HG03095 (cell line): ENCODE measurements at regions not wholly inside any gene's neighbourhood (a gene's known extent, or its start where the extent isn't known, plus 50 kb on each side); places are given as distances from the start of the nearest gene placed in this dataset.

Experiments
- ATAC-seq: cut with Tn5 transposase; IDR thresholded peaks from one replicate; pipeline ENCODE4 v1.9.1; 2021; ENCODE audit warnings: moderate library complexity; ENCODE audit not compliant: unreplicated experiment

DNA sequence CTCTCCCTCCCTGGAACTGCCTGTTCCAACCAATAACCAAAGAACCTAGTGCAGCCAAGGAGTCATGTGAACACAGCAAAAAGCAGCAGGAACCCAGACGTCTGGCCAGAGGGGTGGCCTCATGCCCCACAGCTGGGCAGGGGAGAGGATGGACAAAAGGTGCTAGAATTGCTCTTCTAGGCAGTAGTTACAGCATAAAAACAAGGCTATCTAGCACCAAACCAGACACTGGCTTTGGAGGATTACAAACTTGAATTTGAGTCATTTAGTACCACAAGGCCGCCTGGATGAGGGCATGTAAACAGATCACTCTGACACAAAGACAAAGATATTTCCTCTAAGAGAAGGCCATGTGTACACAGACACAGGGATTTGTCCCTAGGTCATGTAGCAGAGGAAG is 423.3 kb upstream of the MAF start:
- ATAC-seq: no peak

DNA sequence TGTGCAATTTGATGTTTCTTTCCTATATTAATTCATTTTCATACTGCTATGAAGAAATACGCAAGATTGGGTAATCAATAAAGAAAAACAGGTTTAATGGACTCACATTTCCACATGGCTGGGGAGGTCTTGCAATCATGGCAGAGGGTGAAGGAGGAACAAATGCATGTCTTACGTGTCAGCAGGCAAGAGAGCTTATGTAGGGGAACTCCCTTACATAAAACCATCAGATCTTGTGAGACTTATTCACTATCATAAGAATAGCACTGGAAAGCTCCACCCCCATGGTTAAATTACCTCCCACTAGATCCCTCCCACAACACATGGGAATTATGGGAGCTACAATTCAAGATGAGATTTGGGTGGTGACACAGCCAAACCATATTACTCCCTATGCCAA is 418.9 kb upstream of the MAF start:
- ATAC-seq: no peak

DNA sequence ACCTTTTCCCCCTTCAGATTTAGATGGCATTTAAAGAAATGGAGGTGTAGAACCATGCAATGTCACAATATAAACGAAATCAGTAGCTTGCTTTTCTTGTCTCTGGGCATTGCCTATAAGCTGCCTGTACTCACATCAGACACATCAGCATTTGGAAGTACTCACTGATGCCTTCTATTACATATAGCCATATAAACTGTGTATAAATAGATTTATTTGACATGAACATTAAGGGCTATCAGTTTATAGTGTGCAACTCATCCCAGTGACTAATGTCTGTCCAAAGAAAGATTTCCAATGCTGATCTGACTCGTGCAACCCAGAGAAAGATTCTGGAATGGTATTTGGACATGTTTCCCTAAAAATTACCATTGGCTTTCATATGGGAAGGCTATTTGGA is 417.9 kb upstream of the MAF start:
- ATAC-seq: no peak

DNA sequence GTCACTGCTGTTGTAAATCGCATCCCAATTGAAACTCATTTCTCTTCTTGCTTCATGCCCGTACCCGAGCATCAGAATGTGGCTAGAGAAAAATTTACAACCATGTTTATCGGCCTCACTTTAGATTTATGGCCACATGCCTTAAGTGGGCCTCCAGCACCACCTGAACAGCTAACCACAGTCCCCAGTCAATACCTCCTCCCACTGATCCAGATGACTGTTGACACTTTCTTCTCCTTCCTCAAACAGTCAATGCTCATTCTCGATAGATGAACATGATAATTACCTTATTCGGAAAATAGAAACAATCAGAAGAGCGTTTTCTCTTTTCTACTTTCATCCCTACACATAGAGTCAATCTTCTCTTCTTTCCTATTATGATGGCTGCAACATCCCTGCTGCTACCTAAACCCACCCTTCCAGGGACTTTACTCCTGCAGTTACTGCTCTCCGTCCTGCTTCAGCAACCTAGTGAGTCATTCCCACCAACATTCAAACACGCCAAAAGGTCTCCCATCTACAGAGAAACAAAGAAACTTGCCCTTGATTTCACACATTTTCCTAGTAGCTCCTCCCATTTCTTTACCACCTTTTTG is 416.3 kb upstream of the MAF start:
- no peak for ATAC-seq

DNA sequence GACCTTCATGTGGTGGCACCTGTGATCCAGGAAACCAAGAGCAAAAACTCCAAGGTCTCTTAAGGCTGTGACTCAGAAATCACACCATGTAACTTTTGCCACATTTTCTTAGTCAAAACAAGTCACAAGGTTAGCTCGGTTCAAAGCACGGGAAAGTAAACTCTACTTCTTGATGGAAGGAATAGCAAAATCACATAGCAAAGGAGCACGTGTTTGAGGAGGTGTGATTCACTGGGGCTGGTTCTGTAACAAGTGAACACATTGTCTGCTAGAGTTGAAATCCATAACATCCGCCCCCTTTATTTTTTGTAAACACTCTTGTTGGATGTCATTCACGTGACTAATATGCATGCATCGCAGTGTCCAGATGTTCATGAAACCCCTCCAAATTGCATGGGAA is 415.0 kb upstream of the MAF start:
- no peak for ATAC-seq

DNA sequence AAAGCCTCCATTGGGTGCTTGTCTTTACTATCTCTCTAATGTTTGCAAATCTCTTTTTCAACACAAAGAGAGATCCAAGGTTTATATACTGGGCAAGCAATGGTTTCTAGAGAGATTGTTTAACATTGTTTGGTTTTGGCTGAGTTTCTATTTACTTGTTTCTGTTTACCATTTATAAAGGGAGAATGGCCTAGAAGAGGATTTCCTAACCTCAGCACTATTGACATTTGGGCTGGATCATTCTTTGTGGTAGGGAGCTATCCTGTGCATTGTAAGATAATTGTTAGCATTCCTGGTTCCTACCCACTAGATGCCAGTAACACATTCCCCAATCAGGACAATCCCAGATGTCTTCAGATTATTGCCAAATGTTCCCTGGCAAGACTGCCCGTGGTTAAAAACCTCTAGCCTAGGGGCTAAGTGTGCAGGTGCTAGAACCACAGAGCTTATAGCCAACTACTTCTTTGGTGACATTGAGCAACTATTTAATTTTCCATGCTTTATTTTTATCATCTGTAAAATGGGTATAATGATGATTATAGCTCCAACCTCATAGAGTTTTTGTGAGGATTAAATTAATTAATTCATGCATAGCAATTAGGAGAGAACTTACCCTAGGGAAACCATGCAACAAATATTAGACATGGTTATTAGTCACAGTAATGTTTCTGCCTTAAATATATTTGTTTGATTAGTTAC is 413.9 kb upstream of the MAF start:
- ATAC-seq: no peak

DNA sequence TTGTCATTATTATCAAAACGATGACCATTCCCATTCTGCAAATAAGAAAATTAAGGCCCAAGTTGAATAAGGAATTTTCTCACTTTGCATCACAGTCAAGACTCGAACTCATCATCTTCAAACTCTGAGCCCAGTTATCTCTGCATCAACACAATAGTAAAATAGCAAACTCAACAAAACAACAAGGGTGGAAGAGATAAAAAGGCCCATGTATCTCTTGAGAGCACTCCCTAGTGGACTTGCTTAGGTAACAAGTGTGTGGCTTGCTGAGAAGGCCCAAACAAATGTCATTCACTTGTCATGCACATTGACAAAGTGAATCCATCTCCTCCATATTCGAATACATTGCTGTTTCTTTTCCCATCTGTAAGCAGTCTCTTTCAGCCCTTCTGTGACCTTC is 412.0 kb upstream of the MAF start:
- ATAC-seq: no peak

DNA sequence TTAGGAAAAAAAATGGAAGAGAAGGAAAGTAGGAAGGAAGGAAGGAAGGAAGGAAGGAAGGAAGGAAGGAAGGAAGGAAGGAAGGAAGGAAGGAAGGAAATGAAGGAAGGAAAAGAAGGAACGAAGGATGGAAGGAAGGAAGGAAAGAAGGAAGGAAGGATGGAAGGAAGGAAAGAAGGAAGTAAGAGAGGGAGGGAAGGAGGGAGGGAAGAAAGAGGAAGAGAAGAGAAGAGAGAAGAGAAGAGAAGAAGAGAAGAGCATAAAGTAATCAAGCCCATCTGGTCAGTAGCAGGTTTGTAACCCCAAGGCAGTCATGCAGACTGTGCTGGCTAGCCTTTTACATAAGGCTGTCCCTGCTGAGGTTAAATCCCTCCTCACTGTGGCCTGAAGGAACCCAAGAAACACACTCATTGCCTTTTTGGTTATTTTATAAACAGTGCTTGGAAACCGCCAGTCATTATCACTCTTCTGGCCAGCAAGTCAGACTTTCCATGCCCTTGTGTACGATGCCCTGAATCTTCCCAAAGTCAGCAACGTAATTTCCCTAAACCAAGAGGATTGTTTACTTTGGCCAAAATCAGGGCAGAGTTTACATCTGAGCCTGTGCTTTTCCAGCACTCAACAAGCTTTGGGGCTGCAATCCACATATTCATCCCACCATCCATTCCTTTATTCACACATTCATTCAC is 409.6 kb upstream of the MAF start:
- no peak for ATAC-seq

DNA sequence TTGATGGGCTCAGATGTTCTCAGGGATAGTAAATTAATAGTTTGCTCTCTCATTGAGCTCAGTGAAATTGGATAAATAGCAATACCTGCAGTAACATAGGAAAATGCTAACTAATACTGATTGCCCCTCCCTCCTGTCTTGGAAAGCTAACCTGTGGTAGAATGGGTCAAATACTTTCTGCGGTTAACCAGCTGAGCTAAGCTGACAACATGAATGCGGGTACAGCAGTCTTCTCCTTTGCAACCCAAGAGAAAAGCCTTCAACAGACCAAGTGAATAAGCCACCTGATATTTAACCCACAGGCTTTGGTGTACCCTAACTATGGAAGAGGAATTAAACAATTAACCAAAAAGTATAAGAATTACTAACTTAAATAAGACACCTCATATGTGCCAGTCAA is 408.3 kb upstream of the MAF start:
- ATAC-seq: no peak

DNA sequence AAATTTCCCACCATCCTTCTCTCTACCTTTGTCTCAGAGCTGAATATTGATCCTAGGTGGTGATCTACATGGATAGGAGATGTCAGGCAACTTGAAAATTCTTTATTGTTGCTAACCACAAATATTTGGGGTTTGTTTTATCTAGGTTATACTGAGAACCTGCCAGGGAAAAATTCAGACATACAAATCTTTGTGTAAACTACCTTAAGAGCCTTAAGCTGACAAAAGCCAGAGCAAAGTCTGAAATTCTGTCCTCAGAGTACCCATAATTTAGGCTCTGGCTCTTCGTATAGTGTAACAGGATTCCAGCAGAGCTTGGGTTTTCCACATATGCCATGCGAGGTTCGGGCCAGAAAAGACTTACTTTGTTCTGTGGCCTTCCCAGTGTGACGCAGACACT is 406.7 kb upstream of the MAF start:
- ATAC-seq: no peak

DNA sequence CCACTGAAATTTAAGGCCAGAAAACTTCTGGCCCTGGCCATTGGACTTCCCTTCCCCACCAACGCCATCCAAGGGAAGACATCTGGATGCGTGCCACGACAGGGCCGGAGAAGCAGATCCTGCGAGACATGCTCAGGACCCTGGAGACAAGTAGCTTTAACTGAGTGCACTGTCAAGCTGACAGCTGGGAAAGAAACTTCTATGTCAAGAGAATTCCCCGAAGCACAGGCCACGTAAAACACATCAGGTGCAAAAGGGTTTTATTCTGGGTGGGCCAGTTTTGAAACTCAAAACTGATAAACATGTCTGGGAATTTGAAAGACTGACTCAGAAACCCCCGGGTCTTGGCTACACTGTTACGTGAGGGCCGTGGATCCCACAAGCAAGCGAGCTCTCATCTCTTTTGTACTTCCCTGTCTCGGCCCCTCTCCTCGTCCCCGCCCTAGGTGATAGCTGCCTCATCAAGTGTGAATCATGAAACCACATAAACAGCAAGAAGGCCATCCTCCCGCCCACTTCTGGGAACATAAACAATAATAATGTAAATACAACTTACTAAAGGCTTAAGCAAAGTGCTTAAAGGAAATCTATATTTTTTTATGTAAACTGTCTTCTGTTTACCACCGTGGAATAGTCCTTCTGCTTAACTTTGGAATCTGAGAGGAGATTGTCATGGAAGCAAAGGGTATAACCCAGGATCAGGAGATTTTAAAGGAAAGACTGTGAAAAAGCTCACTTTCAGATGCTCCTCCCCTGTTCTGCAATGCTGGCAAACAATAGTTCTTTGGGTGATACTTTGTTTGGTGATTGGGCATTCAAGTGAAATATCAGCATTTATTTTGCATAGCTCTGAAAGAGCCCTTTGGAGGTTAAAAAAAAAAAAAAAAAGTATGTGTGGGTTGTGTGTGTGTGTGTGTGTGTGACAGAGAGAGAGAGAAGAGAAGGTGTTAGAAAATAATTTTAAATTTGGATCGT is 406.0 kb upstream of the MAF start:
- no peak for ATAC-seq

DNA sequence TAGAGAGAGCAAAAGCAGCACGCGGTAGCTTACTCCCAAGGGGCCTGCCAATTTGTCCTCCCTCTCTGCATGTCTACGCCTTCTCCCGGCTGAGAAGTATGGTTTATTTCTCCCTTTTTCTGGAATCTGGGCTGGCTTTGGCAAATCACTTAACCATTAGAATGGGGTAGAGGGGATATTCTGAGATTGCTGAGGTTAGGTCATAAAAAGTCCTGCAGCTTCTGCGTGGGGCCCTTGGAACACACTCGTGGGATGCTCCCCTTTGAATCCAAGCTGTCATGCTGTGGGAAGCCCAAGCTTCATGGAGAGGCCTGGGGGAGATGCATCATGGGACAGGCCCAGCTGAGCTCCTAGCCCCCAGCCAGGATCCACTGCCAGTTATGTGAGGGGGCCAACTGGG is 403.6 kb upstream of the MAF start:
- ATAC-seq: no peak

DNA sequence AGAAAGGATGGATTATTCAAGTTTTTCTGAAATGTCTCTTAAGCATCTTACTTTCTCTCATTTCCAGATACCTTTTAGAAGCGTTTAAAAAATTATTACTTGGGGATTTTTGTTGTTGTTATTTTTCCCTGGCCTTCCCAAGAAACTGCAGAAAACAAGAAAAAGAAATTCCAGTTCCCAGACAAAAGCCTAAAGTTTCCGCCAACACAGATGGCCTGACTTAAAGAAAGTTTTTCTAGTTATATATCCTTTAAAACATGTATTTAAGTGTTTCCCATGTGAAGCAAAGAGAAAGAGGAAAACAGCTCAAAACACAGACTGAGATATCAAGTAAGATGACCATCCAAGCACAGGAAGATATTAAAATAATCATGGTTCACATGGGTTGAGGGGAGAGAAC is 401.7 kb upstream of the MAF start:
- no peak for ATAC-seq

DNA sequence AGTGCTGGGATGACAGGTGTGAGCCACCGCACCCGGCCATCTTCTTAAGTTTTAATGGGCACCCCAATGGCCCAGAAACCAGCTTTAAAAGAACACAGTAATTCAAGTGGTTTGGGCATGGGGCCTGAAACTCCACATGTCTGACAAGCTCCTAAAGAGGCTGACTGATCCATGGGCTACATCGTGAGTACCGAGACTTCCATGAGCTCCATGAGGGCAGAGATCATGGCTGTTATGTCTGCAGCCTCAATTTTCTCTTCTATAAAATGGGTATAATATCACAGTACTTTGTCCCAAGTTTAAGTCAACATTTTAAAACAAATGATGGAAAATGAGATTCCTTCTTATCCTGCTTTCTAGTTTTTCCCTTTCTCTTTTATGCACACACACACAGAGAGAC is 397.6 kb upstream of the MAF start:
- ATAC-seq: no peak

DNA sequence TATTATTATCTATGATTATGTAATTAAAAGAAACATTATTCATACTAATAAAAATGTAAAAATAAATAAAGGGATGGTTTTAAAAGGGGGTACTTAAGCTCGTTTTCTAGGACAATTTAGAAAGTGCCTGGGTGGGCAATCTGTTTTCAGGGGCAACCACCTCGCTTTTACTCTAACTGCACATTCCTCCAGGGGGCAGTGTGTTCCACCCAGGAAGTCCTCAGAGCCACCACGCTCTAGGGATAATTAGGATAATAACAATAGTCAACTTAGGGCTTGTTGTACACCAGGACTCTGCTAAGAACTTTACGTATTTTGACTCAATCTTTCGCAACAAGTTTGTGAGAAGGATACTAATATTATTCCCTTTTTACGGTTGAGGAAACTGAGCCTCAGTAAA is 396.7 kb upstream of the MAF start:
- no peak for ATAC-seq

DNA sequence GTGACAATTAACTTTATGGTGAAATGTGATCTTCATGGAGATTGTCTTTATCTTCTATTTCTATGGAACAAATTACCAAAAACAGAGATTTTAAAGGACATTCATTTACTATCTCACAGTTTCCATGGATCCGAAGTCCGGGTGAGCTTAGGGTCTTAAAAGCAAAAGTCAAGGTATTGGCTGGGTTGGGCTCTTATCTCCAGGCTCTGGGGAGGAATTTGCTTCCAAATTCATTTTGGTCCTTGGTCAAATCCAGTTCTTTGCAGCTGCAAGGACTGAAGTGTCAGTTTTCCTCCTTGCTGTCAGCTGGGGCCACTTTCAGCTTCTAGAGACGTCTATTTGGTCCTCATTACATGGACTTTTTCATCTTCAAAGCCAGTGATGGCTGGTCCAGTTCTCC is 395.8 kb upstream of the MAF start:
- ATAC-seq: no peak

DNA sequence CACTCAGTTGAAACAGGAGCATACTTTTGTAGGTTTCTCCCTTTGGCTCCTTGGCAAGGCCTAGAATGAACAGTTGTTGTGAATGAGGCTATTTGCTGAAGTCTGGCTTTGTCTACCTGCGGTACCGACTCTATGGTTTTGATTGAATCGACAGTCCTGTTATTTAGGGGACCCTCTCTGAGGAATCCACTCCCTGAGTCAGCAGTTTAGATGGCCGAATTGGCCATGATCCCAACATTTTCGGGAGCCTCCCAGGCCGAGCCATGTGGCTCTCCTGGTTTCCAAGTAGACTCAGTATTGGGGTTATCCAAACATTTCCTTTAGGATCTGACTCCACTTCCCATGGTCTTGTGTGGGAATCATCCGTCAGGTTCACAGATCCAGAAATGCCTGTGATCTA is 394.8 kb upstream of the MAF start:
- ATAC-seq: no peak

DNA sequence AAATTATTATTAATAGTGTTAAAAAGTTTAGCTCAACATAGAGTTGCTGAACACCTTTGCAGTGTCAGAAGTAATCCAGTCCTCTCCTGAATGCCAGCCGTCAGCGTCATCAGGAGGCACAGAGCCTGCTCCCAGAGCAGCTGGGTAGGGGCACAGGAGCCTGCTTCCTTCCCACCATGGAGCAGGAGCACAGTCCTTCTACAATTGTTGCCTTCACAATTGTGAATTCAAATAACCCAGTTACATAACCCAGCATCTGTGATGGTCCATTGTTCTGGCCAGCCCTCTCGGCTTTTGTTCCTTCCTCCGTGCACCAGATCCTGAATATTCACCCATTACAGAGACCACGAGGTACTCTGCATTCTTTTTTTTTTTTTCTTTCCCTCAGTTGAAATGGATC is 393.9 kb upstream of the MAF start:
- no peak for ATAC-seq

DNA sequence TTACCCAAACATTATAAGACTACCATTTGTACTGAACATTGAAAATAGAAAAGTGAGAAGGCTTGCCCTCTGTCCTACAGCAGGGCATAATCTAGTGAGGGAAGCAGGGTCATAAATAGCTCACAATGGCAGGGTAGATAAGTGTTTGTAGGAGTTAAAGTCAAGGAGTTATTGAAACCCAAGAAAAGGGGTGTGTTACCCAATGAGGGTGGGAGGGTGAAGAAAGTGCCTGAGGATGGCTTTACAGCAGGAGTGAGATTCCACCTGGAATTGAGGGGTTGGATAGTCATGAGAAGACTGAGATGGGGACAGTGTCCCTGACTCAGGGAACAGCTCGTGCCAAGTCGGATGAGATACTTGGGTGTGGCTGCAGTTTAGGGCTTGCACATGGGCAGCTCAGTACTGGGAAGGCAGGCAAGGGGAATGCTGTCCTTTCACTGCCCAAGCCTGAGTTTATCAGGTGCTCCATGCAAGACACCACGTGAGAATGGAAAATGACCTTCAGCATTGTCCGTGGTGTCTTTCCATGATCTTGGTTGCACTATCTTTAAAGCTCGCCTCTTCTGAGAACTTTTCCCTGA is 393.2 kb upstream of the MAF start:
- ATAC-seq: no peak

DNA sequence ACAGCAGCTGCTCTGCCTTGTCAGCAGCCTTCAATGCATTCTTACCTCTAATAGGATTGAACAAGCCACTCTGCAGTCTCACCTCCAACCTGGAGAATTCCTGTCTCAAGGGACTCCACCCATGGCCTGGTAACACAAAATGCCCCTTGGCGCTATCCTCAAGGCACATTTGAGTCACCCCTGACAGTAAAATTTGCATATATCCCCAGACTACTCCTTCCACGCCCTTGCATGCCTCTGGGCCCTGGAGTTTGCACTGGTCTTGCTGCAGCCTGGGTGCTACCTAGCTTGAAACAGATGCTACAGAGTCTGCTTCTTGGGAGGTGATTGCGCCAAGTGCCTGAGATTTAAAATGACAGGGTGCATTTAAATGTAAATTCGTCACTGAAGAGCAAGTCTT is 391.4 kb upstream of the MAF start:
- ATAC-seq: no peak

DNA sequence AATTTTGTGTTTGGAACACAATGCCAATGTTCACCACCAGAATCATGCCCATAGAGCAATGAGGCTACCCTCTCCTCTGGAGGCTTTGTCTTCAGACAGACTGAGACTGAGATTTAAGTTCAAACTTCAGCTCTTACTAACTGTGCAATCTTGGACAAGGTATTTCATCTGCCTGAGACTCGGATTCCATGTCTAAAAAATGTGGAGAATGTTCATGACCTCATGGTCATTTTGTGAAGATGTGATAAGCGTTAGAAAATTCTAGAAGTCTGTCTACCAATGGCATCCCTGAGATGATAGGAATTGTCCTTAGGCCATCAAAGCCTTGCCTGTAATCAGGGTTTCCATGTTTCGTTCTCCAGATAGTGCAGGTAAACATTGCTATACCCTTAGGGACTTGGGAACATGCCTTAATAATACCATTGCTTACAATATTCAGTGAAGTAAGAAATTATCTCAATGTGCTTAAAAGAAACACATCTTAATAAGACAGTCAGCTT is 388.2 kb upstream of the MAF start:
- ATAC-seq: no peak
